Gastroesophageal sphincter (tissue), 3 donors: ENCODE measurements at regions not wholly inside any gene's neighbourhood (a gene's known extent, or its start where the extent isn't known, plus 50 kb on each side); places are given as distances from the start of the nearest gene placed in this dataset.

Source experiments
- EP300 ChIP-seq: sonication (generic); formaldehyde crosslinking; IDR thresholded peaks from one replicate; pipeline ENCODE4 v1.6.1; 2017; ENCODE audit warnings: antibody characterized with exemption, mild to moderate bottlenecking
- POLR2A ChIP-seq, 2 donors: fragments of 450-650 bp; IDR thresholded peaks; one replicate each; pipeline ENCODE4 v1.6.1; 2017; ENCODE audit warnings: antibody characterized with exemption in 2 of 2, mild to moderate bottlenecking in 2 of 2, moderate library complexity in 1 of 2
- POLR2AphosphoS5 ChIP-seq: sonication (generic); formaldehyde crosslinking; IDR thresholded peaks from one replicate; pipeline ENCODE4 v1.6.1; 2017; ENCODE audit warnings: antibody characterized with exemption
- TF ChIP-seq, protein P1 (sequence below), 4 experiments: fragments of 200-600 bp in 2 of 4; fragments of 450-650 bp in 2 of 4; sonication (generic) in 1 of 4; IDR thresholded peaks; one replicate each; pipeline ENCODE4 v1.5.1; 2017 to 2019; ENCODE audit warnings: antibody characterized with exemption in 4 of 4, mild to moderate bottlenecking in 2 of 4, moderate library complexity in 2 of 4

GRCh38 chr6:44629636-44630035 is 242.1 kb downstream of the CDC5L start:
- no peak for TF ChIP-seq POLR2AphosphoS5
- TF ChIP-seq, protein P1, sequence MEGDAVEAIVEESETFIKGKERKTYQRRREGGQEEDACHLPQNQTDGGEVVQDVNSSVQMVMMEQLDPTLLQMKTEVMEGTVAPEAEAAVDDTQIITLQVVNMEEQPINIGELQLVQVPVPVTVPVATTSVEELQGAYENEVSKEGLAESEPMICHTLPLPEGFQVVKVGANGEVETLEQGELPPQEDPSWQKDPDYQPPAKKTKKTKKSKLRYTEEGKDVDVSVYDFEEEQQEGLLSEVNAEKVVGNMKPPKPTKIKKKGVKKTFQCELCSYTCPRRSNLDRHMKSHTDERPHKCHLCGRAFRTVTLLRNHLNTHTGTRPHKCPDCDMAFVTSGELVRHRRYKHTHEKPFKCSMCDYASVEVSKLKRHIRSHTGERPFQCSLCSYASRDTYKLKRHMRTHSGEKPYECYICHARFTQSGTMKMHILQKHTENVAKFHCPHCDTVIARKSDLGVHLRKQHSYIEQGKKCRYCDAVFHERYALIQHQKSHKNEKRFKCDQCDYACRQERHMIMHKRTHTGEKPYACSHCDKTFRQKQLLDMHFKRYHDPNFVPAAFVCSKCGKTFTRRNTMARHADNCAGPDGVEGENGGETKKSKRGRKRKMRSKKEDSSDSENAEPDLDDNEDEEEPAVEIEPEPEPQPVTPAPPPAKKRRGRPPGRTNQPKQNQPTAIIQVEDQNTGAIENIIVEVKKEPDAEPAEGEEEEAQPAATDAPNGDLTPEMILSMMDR (IDR thresholded peaks at IDR 0.05): no peak
- no peak for TF ChIP-seq POLR2A (IDR thresholded peaks at IDR 0.05)
- no peak for TF ChIP-seq EP300
